K562 (cell line): ENCODE measurements at regions not wholly inside any gene's neighbourhood (a gene's known extent, or its start where the extent isn't known, plus 50 kb on each side); places are given as distances from the start of the nearest gene placed in this dataset.

Source experiments
- ATAC-seq: fragments of 200-7000 bp; cut with Tn5 transposase; 3 replicates; pipeline ENCODE4 v1.9.1; 2020; ENCODE audit warnings: moderate library complexity
- BruUV-seq: library from RNA; stranded (reverse); fragments of 400-500 nt; replicated peaks from 2 replicates; lab custom pipeline; 2021; lab: Mats Ljungman, UMichigan
- CTCF ChIA-PET: fragments of 300-600 bp; formaldehyde crosslinking; extraction: SDS; loops from one replicate; lab custom pipeline; 2021; ENCODE audit warnings: low intra/inter-chr PET ratio; lab: Yijun Ruan, JAX
- POLR2A ChIA-PET: fragments of 300-600, 350-650 bp; sonication (Branson Sonifier 250); formaldehyde crosslinking; extraction: SDS; loops from one replicate; lab custom pipeline; 2021; ENCODE audit warnings: antibody characterized with exemption, inconsistent platforms; lab: Yijun Ruan, JAX
- DNase-seq, 4 experiments: peaks; one replicate each; pipeline versions ENCODE4 v3.0.0 to v3.0.0-alpha.2; 2011 to 2018; ENCODE audit warnings: low spot score in 3 of 4, mixed read lengths in 3 of 4; ENCODE audit errors: extremely low read depth in 1 of 4
- FAIRE-seq: peaks from 2 replicates; lab custom pipeline; 2011; peaks lifted over from hg19 to GRCh38; lab: Jason Lieb, UNC
- H2AFZ ChIP-seq: 2 replicates; pipeline ENCODE4 v1.6.0; 2011; ENCODE audit warnings: low read depth, low read length, control low read depth, inconsistent platforms
- H3K27ac ChIP-seq: fragments of 200-600 bp; 3 replicates; pipeline ENCODE4 v1.8.0; 2011; ENCODE audit warnings: low read depth, mild to moderate bottlenecking, control low read depth, inconsistent platforms, low read length, moderate library complexity, mixed read lengths; ENCODE audit errors: extremely low read depth
- H3K27me3 ChIP-seq, 2 experiments: fragments of 300-600 bp in 1 of 2; 2 replicates in 1 of 2; 3 replicates in 1 of 2; pipeline versions ENCODE4 v1.6.0 to v1.8.0; 2011; ENCODE audit warnings: inconsistent platforms in 2 of 2, low read length in 2 of 2, mild to moderate bottlenecking in 1 of 2, mixed read lengths in 1 of 2, moderate library complexity in 1 of 2; ENCODE audit not compliant: control insufficient read depth in 2 of 2, insufficient read depth in 2 of 2
- H3K36me3 ChIP-seq: fragments of 300-600 bp; 3 replicates; pipeline ENCODE4 v1.8.0; 2011; ENCODE audit warnings: mild to moderate bottlenecking, low read length, inconsistent platforms; ENCODE audit not compliant: control insufficient read depth, insufficient read depth
- H3K4me1 ChIP-seq, 2 experiments: fragments of 200-600 bp in 1 of 2; replicated peaks in 1 of 2; 2 replicates in 1 of 2; 3 replicates in 1 of 2; pipeline versions ENCODE4 v1.5.1 to v1.8.0; 2011; ENCODE audit warnings: inconsistent platforms in 2 of 2, low read length in 2 of 2, mild to moderate bottlenecking in 1 of 2, mixed read lengths in 1 of 2, moderate library complexity in 1 of 2; ENCODE audit not compliant: control insufficient read depth in 2 of 2, insufficient read depth in 2 of 2
- H3K4me2 ChIP-seq: 2 replicates; pipeline ENCODE4 v1.6.1; 2011; ENCODE audit warnings: low read length, control low read depth, inconsistent platforms, mixed read lengths; ENCODE audit not compliant: insufficient read depth
- H3K4me3 ChIP-seq: fragments of 200-600 bp; sonication (generic), shearing (Covaris generic); 2 replicates; pipeline ENCODE4 v1.5.1; 2016; ENCODE audit warnings: control low read depth, inconsistent platforms
- H3K79me2 ChIP-seq: fragments of 200-600 bp; 3 replicates; pipeline ENCODE4 v1.8.0; 2011; ENCODE audit warnings: low read length, inconsistent platforms; ENCODE audit not compliant: control insufficient read depth, insufficient read depth
- H3K9ac ChIP-seq, 2 experiments: 2 replicates each; pipeline versions ENCODE4 v1.6.0 to v1.6.1; 2011; ENCODE audit warnings: low read depth in 2 of 2, low read length in 2 of 2, control low read depth in 1 of 2, inconsistent platforms in 1 of 2, mild to moderate bottlenecking in 1 of 2, mixed read lengths in 1 of 2; ENCODE audit not compliant: insufficient read depth in 1 of 2
- H3K9me1 ChIP-seq: one replicate; pipeline ENCODE4 v1.6.0; 2011; ENCODE audit warnings: inconsistent platforms, mild to moderate bottlenecking, low read length, moderate library complexity; ENCODE audit not compliant: control insufficient read depth, insufficient read depth
- H3K9me3 ChIP-seq: replicated peaks from 2 replicates; pipeline ENCODE4 v1.5.1; 2011; ENCODE audit warnings: low read depth, low read length, inconsistent platforms; ENCODE audit not compliant: control insufficient read depth, insufficient read depth
- H4K20me1 ChIP-seq: replicated peaks from 2 replicates; pipeline ENCODE4 v1.6.1; 2011; ENCODE audit warnings: low read length, inconsistent platforms, mixed read lengths; ENCODE audit not compliant: control insufficient read depth, insufficient read depth
- ARID3A ChIP-seq: IDR thresholded peaks from 2 replicates; pipeline ENCODE4 v1.6.1; 2012; ENCODE audit warnings: low read depth, low read length, improper control_type of control experiment, borderline replicate concordance
- CBFA2T3 ChIP-seq: fragments of 450-650 bp; IDR thresholded peaks from 2 replicates; pipeline ENCODE4 v1.6.1; 2017
- CBX2 ChIP-seq: fragments of 200-600 bp; sonication (generic); IDR thresholded peaks from one replicate; pipeline ENCODE4 v1.6.1; 2012; ENCODE audit warnings: mild to moderate bottlenecking, low read length, inconsistent platforms; ENCODE audit not compliant: insufficient read depth, poor library complexity, severe bottlenecking
- CSDE1 ChIP-seq, 2 experiments: fragments of 450-650 bp; IDR thresholded peaks; 2 replicates each; pipeline ENCODE4 v1.6.1; 2016; ENCODE audit warnings: mild to moderate bottlenecking in 1 of 2
- ELK3 ChIP-seq: fragments of 450-650 bp; formaldehyde crosslinking; IDR thresholded peaks from 2 replicates; pipeline ENCODE4 v1.4.0; 2020; ENCODE audit warnings: mild to moderate bottlenecking
- GTF2E2 ChIP-seq: fragments of 200-800 bp; sonication (Bioruptor generic); IDR thresholded peaks from 2 replicates; pipeline ENCODE4 v1.6.1; 2016; ENCODE audit warnings: missing genetic modification characterization, missing compliant biosample characterization
- JUN ChIP-seq, 2 experiments: sonication (generic) in 1 of 2; formaldehyde crosslinking in 1 of 2; IDR thresholded peaks; 2 replicates each; pipeline versions ENCODE4 v1.6.1 to v1.8.0; 2012 to 2022; ENCODE audit warnings: borderline replicate concordance in 2 of 2, mild to moderate bottlenecking in 2 of 2, improper control_type of control experiment in 1 of 2, low read depth in 1 of 2, low read length in 1 of 2, missing genetic modification reagents in 1 of 2
- KAT8 ChIP-seq: fragments of 450-650 bp; IDR thresholded peaks from 2 replicates; pipeline ENCODE4 v1.6.1; 2016; ENCODE audit warnings: low read depth, mild to moderate bottlenecking
- NFXL1 ChIP-seq: fragments of 450-650 bp; formaldehyde crosslinking; IDR thresholded peaks from 2 replicates; pipeline ENCODE4 v1.4.0; 2021; ENCODE audit warnings: mild to moderate bottlenecking
- PTTG1 ChIP-seq: fragments of 450-650 bp; IDR thresholded peaks from 2 replicates; pipeline ENCODE4 v1.6.1; 2016; ENCODE audit warnings: low read depth, mild to moderate bottlenecking, missing genetic modification characterization, missing compliant biosample characterization
- TEAD2 ChIP-seq: fragments of 450-650 bp; IDR thresholded peaks from 2 replicates; pipeline ENCODE4 v1.6.1; 2016; ENCODE audit warnings: missing genetic modification characterization, control low read depth, missing compliant biosample characterization
- TFAP4 ChIP-seq: sonication (generic); formaldehyde crosslinking; IDR thresholded peaks from 2 replicates; pipeline ENCODE4 v1.8.0; 2022; ENCODE audit warnings: missing genetic modification reagents, mild to moderate bottlenecking, moderate library complexity, borderline replicate concordance
- VEZF1 ChIP-seq: fragments of 200-800 bp; sonication (Bioruptor generic); IDR thresholded peaks from 2 replicates; pipeline ENCODE4 v1.6.1; 2017; ENCODE audit warnings: missing genetic modification characterization, missing compliant biosample characterization
- ZC3H8 ChIP-seq: fragments of 450-650 bp; IDR thresholded peaks from 2 replicates; pipeline ENCODE4 v1.6.1; 2017
- ZKSCAN3 ChIP-seq: fragments of 250-450 bp; sonication (Bioruptor Pico); IDR thresholded peaks from 2 replicates; pipeline ENCODE4 v1.4.0; 2020
- ZNF280B ChIP-seq: fragments of 250-450 bp; sonication (Bioruptor Pico); IDR thresholded peaks from 2 replicates; pipeline ENCODE4 v1.5.1; 2021; ENCODE audit warnings: mild to moderate bottlenecking
- WGBS: fragments of 100-300 bp; shearing (Covaris generic); methylation state at CpG from one replicate; pipeline ENCODE4 v1.1.6; 2016; ENCODE audit warnings: low coverage, mixed read lengths; ENCODE audit not compliant: insufficient coverage; ENCODE audit errors: missing lambda C conversion rate; 5-methylcytosine and 5-hydroxymethylcytosine counted together
- in situ Hi-C: fragments of 300-500 bp; cut with MboI; formaldehyde crosslinking; loops from 4 replicates; pipeline ENCODE4 v1.15.0; 2018; ENCODE audit warnings: inconsistent platforms, mixed read lengths
- intact Hi-C: fragments of 100-400 bp; cut with micrococcal nuclease; formaldehyde crosslinking; loops from 2 replicates; pipeline ENCODE4 v1.14.2; 2022

GRCh38 chr9:89864257-89864656, 259.4 kb downstream of the GADD45G start:
- H2AFZ ChIP-seq: no peak overlapping the region
- no peaks in the 10 kb centered on the region for H3K79me2 ChIP-seq
- no peak overlapping the region for H3K4me2 ChIP-seq
- H3K36me3 ChIP-seq: no peaks in the 10 kb centered on the region
- H3K9me1 ChIP-seq: no peaks in the 10 kb centered on the region
- POLR2A ChIA-PET: no interaction called here
- WGBS: 0% methylated on average over 2 of the region's 5 CpGs
- CTCF ChIA-PET: no interaction called here
- H3K4me1 ChIP-seq: no peaks in the 10 kb centered on the region; a peak in 1 of 5 replicates
- H3K4me3 ChIP-seq: no peak overlapping the region
- H3K9me3 ChIP-seq: no peaks in the 10 kb centered on the region
- DNase-seq (no peak), ATAC-seq (no peak), FAIRE-seq (no peak)
- H3K9ac ChIP-seq: no peak overlapping the region
- H3K27me3 ChIP-seq: no peaks in the 10 kb centered on the region; a peak in 1 of 5 replicates
- H3K27ac ChIP-seq: no peak overlapping the region
- BruUV-seq: no TSS peak
- in situ Hi-C loops (no loop called here), intact Hi-C loops (no loop called here)
- H4K20me1 ChIP-seq: no peaks in the 10 kb centered on the region
- TF ChIP-seq TFAP4 (CRISPR knock-in tag) (no peak), ZNF280B (CRISPR knock-in tag) (no peak), CBFA2T3 (no peak), VEZF1 (no peak), ZC3H8 (no peak), CSDE1 (IDR thresholded peaks at IDR 0.05) (no peak), NFXL1 (CRISPR knock-in tag) (no peak), TEAD2 (tag) (no peak), CBX2 (no peak), ELK3 (CRISPR knock-in tag) (no peak), ARID3A (no peak), GTF2E2 (no peak), KAT8 (no peak), ZKSCAN3 (CRISPR knock-in tag) (no peak), PTTG1 (no peak), JUN (IDR thresholded peaks at IDR 0.05; ENCODE audit: borderline replicate concordance, low read depth, low read length) (no peak), JUN (CRISPR knock-in tag; IDR thresholded peaks at IDR 0.05; ENCODE audit: borderline replicate concordance) (no peak)
